ENCODE measurements at regions not wholly inside any gene's neighbourhood (a gene's known extent, or its start where the extent isn't known, plus 50 kb on each side); places are given as distances from the start of the nearest gene placed in this dataset.

DNA sequence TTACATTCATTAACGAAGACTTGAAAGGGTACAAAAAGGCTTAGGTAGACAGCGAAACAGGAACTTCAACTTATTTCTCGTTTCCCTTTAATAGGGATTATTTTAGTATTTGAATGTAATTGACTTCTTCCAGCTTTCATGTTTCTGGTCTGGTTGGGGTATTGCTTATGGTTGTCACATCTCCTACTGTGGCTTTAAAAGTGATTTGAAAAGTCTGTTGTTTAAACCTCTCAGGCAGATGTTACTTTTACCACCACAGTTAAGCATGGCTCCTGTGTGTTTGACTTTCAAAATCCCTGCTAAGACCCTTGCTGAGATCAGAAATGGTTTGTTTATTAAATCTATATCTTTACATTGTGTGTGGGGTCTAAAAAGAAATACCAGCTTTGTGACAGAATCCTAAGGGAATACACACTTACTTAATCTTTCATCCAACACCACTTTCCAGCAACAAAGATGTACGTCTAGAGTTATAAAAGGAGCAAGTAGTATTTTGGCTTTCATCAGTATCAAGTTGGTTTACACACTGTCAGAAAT lies 661.2 kb downstream of the FAT4 start:
- Histone ChIP-seq H3K36me3 (ENCODE audit: control insufficient read depth in 2 of 3, insufficient read depth in 3 of 3, low read length in 3 of 3) (no peaks in the 10 kb centered on the region), H3K4me1 (ENCODE audit: control insufficient read depth in 2 of 3, insufficient read depth in 2 of 3, low read depth in 1 of 3, low read length in 3 of 3) (no peaks in the 10 kb centered on the region), H3K27ac (ENCODE audit: low read depth in 2 of 2, low read length in 2 of 2) (no peak overlapping the region), H3K27me3 (ENCODE audit: control insufficient read depth, insufficient read depth, low read length) (no peaks in the 10 kb centered on the region), H3K9ac (ENCODE audit: low read length in 3 of 3) (no peak overlapping the region), H3K9me3 (ENCODE audit: control insufficient read depth in 2 of 3, insufficient read depth in 1 of 3, low read length in 3 of 3) (no peaks in the 10 kb centered on the region), H3K4me3 (ENCODE audit: low read length in 3 of 3) (no peak overlapping the region)
- FAIRE-seq (no peak), DNase-seq (peak in 1 of 5 donors; percentile 14)
- TF ChIP-seq CTCF (IDR thresholded peaks at IDR 0.05; ENCODE audit: borderline replicate concordance, extremely low read depth, insufficient read depth): no peak
- intact Hi-C loops (cut with DNase I): no loop called here

GRCh38 chr4:125979950-125980349 lies 665.2 kb downstream of the FAT4 start:
- intact Hi-C loops (cut with DNase I): no loop called here
- Histone ChIP-seq H3K27me3 (ENCODE audit: control insufficient read depth, insufficient read depth, low read length) (no peaks in the 10 kb centered on the region), H3K4me3 (ENCODE audit: low read length in 3 of 3) (no peak overlapping the region), H3K9ac (ENCODE audit: low read length in 3 of 3) (no peak overlapping the region), H3K36me3 (ENCODE audit: control insufficient read depth in 2 of 3, insufficient read depth in 3 of 3, low read length in 3 of 3) (no peaks in the 10 kb centered on the region), H3K9me3 (ENCODE audit: control insufficient read depth in 2 of 3, insufficient read depth in 1 of 3, low read length in 3 of 3) (no peaks in the 10 kb centered on the region), H3K27ac (ENCODE audit: low read depth in 2 of 2, low read length in 2 of 2) (no peak overlapping the region), H3K4me1 (ENCODE audit: control insufficient read depth in 2 of 3, insufficient read depth in 2 of 3, low read depth in 1 of 3, low read length in 3 of 3) (no peaks in the 10 kb centered on the region)
- TF ChIP-seq CTCF (IDR thresholded peaks at IDR 0.05; ENCODE audit: borderline replicate concordance, extremely low read depth, insufficient read depth): no peak
- FAIRE-seq: no peak
- no peak for DNase-seq

DNA sequence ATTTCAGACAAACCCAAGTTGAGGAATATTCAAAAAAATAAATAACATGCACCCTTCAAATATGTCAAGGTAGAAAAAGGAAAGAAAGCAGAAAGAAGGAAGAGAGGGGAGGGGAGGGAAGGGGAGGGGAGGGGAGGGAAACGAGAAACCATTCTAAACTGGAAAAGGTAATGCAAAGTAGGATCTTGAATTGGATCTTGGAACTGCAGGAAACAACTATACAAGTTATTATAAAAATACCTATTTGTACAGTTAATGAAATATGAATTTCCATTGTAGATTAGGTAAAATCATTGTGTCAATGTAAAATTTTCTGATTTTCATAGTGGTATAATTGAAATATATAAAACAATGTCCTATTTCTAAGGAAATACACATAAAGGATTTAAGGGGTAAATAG lies 668.4 kb downstream of the FAT4 start:
- FAIRE-seq (no peak), DNase-seq (no peak)
- Histone ChIP-seq H3K9ac (ENCODE audit: low read length in 3 of 3) (no peak overlapping the region), H3K36me3 (ENCODE audit: control insufficient read depth in 2 of 3, insufficient read depth in 3 of 3, low read length in 3 of 3) (no peaks in the 10 kb centered on the region), H3K27ac (ENCODE audit: low read depth in 2 of 2, low read length in 2 of 2) (no peak overlapping the region), H3K27me3 (ENCODE audit: control insufficient read depth, insufficient read depth, low read length) (no peaks in the 10 kb centered on the region), H3K9me3 (ENCODE audit: control insufficient read depth in 2 of 3, insufficient read depth in 1 of 3, low read length in 3 of 3) (no peaks in the 10 kb centered on the region), H3K4me1 (ENCODE audit: control insufficient read depth in 2 of 3, insufficient read depth in 2 of 3, low read depth in 1 of 3, low read length in 3 of 3) (no peaks in the 10 kb centered on the region), H3K4me3 (ENCODE audit: low read length in 3 of 3) (no peak overlapping the region)
- intact Hi-C loops (cut with DNase I): no loop called here
- TF ChIP-seq CTCF (IDR thresholded peaks at IDR 0.05; ENCODE audit: borderline replicate concordance, extremely low read depth, insufficient read depth): no peak

DNA sequence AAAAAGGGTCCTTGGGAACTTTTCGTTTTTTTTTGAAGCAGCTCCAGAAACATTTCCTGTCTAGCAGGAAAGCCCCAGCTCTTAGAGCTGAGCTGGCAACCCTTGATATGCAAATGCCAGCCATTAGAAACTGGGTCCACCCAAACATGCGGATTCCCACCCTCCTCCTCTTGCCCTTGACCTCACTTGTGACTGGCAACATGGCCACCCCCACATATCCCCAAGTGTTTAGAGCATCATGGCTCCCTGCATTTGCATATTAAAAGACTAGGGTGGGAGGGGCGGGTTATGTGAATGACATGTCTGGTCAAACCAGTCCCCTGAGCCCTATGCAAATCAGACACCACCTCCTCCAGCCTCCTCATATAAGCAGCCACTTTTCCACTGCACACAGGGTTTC lies 671.1 kb downstream of the FAT4 start:
- Histone ChIP-seq H3K27me3 (ENCODE audit: control insufficient read depth, insufficient read depth, low read length) (no peaks in the 10 kb centered on the region), H3K4me3 (ENCODE audit: low read length in 3 of 3) (no peak overlapping the region), H3K27ac (ENCODE audit: low read depth in 2 of 2, low read length in 2 of 2) (no peak overlapping the region), H3K36me3 (ENCODE audit: control insufficient read depth in 2 of 3, insufficient read depth in 3 of 3, low read length in 3 of 3) (no peaks in the 10 kb centered on the region), H3K9ac (ENCODE audit: low read length in 3 of 3) (no peak overlapping the region), H3K9me3 (ENCODE audit: control insufficient read depth in 2 of 3, insufficient read depth in 1 of 3, low read length in 3 of 3) (no peaks in the 10 kb centered on the region), H3K4me1 (ENCODE audit: control insufficient read depth in 2 of 3, insufficient read depth in 2 of 3, low read depth in 1 of 3, low read length in 3 of 3) (no peaks in the 10 kb centered on the region)
- no peak for TF ChIP-seq CTCF (IDR thresholded peaks at IDR 0.05; ENCODE audit: borderline replicate concordance, extremely low read depth, insufficient read depth)
- FAIRE-seq: no peak
- intact Hi-C loops (cut with DNase I): no loop called here
- DNase-seq: no peak

All from kidney (tissue), 13 donors.